Uterus (tissue), 2 donors: ENCODE measurements at regions not wholly inside any gene's neighbourhood (a gene's known extent, or its start where the extent isn't known, plus 50 kb on each side); places are given as distances from the start of the nearest gene placed in this dataset.

ENCODE experiments used
- POLR2A ChIP-seq, 2 donors: fragments of 450-650 bp; IDR thresholded peaks; one replicate each; pipeline ENCODE4 v1.6.1; 2016; ENCODE audit warnings: antibody characterized with exemption in 2 of 2, mild to moderate bottlenecking in 1 of 2, moderate library complexity in 1 of 2
- TF ChIP-seq, protein P1 (sequence below), 4 experiments: fragments of 200-600 bp in 2 of 4; fragments of 450-650 bp in 2 of 4; sonication (generic) in 2 of 4; IDR thresholded peaks; one replicate each; pipeline ENCODE4 v1.5.1; 2016 to 2019; ENCODE audit warnings: antibody characterized with exemption in 4 of 4, mild to moderate bottlenecking in 2 of 4, moderate library complexity in 1 of 4

DNA sequence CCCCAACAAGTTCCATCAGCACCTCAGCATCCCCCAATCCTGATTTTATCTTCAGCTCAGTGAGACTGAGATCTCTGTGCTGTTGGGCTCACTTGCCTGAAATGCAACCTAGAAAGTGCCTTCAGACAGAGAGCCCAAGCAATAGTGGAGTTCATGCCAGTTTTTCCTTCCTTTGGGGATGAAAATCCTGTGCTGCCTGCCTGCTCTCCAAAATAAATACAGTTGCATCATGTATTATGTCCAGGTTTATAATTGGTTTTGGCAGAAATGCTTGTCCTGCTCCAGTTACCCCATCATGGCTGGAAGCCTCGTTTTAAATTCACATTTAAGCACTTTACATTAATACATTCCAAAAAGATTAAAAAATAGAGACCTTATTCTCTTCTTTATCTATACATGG lies 1865.5 kb upstream of the TENM3 start:
- TF ChIP-seq, protein P1, sequence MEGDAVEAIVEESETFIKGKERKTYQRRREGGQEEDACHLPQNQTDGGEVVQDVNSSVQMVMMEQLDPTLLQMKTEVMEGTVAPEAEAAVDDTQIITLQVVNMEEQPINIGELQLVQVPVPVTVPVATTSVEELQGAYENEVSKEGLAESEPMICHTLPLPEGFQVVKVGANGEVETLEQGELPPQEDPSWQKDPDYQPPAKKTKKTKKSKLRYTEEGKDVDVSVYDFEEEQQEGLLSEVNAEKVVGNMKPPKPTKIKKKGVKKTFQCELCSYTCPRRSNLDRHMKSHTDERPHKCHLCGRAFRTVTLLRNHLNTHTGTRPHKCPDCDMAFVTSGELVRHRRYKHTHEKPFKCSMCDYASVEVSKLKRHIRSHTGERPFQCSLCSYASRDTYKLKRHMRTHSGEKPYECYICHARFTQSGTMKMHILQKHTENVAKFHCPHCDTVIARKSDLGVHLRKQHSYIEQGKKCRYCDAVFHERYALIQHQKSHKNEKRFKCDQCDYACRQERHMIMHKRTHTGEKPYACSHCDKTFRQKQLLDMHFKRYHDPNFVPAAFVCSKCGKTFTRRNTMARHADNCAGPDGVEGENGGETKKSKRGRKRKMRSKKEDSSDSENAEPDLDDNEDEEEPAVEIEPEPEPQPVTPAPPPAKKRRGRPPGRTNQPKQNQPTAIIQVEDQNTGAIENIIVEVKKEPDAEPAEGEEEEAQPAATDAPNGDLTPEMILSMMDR (IDR thresholded peaks at IDR 0.05): no peak
- TF ChIP-seq POLR2A (IDR thresholded peaks at IDR 0.05): no peak
